ENCODE measurements at regions not wholly inside any gene's neighbourhood (a gene's known extent, or its start where the extent isn't known, plus 50 kb on each side); places are given as distances from the start of the nearest gene placed in this dataset.

DNA sequence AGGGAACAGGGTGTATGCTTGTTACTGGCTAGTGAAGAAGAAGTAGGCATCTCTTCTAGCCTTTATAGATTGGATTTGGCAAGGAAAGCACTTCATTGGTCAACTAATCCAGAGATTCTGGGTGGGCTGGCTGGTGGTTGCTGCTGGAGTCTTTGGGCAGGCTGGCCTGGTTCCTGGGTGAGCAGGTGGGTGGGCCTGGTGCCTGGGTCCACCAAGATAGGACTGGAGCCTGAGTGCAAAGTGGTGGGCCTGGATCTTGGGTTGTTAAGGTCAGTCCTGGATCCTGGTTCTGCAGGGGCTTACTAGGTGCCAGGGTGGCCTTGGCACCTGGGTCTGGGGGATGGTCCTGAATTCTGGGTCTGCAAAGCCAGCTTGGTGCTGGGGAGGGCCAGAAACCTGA lies 482.4 kb upstream of the GHITM start:
- TF ChIP-seq, protein P1, sequence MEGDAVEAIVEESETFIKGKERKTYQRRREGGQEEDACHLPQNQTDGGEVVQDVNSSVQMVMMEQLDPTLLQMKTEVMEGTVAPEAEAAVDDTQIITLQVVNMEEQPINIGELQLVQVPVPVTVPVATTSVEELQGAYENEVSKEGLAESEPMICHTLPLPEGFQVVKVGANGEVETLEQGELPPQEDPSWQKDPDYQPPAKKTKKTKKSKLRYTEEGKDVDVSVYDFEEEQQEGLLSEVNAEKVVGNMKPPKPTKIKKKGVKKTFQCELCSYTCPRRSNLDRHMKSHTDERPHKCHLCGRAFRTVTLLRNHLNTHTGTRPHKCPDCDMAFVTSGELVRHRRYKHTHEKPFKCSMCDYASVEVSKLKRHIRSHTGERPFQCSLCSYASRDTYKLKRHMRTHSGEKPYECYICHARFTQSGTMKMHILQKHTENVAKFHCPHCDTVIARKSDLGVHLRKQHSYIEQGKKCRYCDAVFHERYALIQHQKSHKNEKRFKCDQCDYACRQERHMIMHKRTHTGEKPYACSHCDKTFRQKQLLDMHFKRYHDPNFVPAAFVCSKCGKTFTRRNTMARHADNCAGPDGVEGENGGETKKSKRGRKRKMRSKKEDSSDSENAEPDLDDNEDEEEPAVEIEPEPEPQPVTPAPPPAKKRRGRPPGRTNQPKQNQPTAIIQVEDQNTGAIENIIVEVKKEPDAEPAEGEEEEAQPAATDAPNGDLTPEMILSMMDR (IDR thresholded peaks at IDR 0.05; ENCODE audit: low read depth, low read length) = no peak
- no peak for TF ChIP-seq EZH2phosphoT487 (IDR thresholded peaks at IDR 0.05; ENCODE audit: low read depth)
